ENCODE measurements at regions not wholly inside any gene's neighbourhood (a gene's known extent, or its start where the extent isn't known, plus 50 kb on each side); places are given as distances from the start of the nearest gene placed in this dataset.

DNA sequence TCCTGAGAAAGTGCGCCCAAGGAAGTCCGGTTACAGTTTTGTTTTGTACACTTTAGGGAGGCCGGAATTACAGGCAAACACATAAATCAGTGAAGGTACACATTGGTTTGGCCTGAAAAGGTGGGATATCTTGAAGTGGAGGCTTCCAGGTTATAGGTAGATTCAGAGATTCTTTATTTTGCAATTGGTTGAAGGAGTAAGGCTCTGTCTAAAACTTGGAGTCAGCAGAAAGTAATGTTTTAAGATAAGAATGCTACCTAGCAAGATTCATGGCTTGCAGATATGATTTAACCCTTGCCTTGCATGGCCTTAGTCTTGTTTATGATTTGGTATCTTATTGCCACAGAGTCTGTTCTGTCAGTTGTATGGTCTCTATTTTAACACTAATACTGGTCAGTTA lies 165.9 kb upstream of the NDUFV2 start:
- no peak for DNase-seq (ENCODE audit: low read depth in 1 of 2, low spot score in 1 of 2)
- TF ChIP-seq, protein P1, sequence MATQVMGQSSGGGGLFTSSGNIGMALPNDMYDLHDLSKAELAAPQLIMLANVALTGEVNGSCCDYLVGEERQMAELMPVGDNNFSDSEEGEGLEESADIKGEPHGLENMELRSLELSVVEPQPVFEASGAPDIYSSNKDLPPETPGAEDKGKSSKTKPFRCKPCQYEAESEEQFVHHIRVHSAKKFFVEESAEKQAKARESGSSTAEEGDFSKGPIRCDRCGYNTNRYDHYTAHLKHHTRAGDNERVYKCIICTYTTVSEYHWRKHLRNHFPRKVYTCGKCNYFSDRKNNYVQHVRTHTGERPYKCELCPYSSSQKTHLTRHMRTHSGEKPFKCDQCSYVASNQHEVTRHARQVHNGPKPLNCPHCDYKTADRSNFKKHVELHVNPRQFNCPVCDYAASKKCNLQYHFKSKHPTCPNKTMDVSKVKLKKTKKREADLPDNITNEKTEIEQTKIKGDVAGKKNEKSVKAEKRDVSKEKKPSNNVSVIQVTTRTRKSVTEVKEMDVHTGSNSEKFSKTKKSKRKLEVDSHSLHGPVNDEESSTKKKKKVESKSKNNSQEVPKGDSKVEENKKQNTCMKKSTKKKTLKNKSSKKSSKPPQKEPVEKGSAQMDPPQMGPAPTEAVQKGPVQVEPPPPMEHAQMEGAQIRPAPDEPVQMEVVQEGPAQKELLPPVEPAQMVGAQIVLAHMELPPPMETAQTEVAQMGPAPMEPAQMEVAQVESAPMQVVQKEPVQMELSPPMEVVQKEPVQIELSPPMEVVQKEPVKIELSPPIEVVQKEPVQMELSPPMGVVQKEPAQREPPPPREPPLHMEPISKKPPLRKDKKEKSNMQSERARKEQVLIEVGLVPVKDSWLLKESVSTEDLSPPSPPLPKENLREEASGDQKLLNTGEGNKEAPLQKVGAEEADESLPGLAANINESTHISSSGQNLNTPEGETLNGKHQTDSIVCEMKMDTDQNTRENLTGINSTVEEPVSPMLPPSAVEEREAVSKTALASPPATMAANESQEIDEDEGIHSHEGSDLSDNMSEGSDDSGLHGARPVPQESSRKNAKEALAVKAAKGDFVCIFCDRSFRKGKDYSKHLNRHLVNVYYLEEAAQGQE (IDR thresholded peaks at IDR 0.05; ENCODE audit: insufficient replicate concordance, low read depth): no peak
- TF ChIP-seq POLR2AphosphoS5 (IDR thresholded peaks at IDR 0.05; ENCODE audit: low read depth): no peak
- TF ChIP-seq, protein P2, sequence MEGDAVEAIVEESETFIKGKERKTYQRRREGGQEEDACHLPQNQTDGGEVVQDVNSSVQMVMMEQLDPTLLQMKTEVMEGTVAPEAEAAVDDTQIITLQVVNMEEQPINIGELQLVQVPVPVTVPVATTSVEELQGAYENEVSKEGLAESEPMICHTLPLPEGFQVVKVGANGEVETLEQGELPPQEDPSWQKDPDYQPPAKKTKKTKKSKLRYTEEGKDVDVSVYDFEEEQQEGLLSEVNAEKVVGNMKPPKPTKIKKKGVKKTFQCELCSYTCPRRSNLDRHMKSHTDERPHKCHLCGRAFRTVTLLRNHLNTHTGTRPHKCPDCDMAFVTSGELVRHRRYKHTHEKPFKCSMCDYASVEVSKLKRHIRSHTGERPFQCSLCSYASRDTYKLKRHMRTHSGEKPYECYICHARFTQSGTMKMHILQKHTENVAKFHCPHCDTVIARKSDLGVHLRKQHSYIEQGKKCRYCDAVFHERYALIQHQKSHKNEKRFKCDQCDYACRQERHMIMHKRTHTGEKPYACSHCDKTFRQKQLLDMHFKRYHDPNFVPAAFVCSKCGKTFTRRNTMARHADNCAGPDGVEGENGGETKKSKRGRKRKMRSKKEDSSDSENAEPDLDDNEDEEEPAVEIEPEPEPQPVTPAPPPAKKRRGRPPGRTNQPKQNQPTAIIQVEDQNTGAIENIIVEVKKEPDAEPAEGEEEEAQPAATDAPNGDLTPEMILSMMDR (IDR thresholded peaks at IDR 0.05; ENCODE audit: insufficient read depth, low read length): no peak
- no peak for TF ChIP-seq SPI1 (IDR thresholded peaks at IDR 0.05; ENCODE audit: borderline replicate concordance, low read depth)
- TF ChIP-seq GABPA (IDR thresholded peaks at IDR 0.05; ENCODE audit: low read depth): no peak

DNA sequence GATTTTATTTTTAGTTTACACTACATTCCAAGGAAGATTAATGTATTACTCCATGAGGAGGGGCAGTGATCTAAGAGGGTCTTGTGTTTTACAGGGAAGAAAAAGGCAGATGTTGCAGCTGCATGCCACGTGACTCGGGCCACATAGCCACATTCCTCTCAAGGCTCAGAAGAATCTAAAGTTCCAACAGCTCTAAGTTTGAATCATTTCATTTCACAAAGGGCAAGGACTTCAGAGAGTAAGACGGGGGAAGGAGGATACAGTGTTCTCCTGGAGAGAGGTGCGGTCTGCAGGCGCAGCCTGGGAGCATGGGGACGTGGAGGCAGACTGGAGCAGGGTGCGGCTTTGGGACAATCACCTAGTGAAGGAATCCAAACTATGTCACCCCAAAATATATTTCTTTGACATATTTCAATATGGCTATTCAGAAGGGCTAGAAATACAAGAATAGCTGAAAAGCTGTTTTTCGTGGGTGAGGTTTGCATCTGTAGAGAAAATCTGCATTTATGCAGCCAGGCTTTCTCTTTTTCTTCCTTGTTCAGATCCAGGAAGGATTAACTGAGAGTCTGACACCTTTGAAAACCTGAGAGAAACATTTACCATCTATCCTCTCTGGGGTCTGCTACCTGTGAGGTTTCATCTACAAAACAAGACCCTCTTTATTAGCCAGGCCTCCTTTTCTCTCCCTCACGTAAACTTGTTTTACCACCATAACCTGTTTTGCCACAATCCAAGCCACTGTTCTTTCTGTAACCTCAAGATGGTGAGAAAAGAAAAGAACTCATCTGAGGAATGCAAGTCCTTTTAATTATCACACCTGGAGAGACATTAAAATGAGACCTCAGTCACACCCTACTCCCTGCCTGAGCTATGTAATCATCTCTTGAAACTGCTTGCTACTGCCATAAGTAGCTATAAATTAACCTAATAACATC lies 165.1 kb upstream of the NDUFV2 start:
- TF ChIP-seq, protein P2 (IDR thresholded peaks at IDR 0.05; ENCODE audit: insufficient read depth, low read length): no peak
- TF ChIP-seq GABPA (IDR thresholded peaks at IDR 0.05; ENCODE audit: low read depth) (no peak), POLR2AphosphoS5 (IDR thresholded peaks at IDR 0.05; ENCODE audit: low read depth) (no peak), SPI1 (IDR thresholded peaks at IDR 0.05; ENCODE audit: borderline replicate concordance, low read depth) (no peak)
- TF ChIP-seq, protein P1 (IDR thresholded peaks at IDR 0.05; ENCODE audit: insufficient replicate concordance, low read depth): no peak
- no peak overlapping the region for H3K4me3 ChIP-seq (replicated peaks; ENCODE audit: insufficient read depth, low read length)
- H3K27ac ChIP-seq (replicated peaks): no peak overlapping the region
- DNase-seq (ENCODE audit: low read depth in 1 of 2, low spot score in 1 of 2): no peak
- H3K27me3 ChIP-seq (ENCODE audit: insufficient read depth, poor library complexity, severe bottlenecking): peaks cover 2% of the 10 kb centered on the region

More for the DNA sequence above, 165.9 kb upstream of the NDUFV2 start:
- H3K27me3 ChIP-seq (ENCODE audit: insufficient read depth, poor library complexity, severe bottlenecking): peaks cover 2% of the 10 kb centered on the region
- H3K27ac ChIP-seq (replicated peaks): no peak overlapping the region
- H3K4me3 ChIP-seq (replicated peaks; ENCODE audit: insufficient read depth, low read length): no peak overlapping the region

DNA sequence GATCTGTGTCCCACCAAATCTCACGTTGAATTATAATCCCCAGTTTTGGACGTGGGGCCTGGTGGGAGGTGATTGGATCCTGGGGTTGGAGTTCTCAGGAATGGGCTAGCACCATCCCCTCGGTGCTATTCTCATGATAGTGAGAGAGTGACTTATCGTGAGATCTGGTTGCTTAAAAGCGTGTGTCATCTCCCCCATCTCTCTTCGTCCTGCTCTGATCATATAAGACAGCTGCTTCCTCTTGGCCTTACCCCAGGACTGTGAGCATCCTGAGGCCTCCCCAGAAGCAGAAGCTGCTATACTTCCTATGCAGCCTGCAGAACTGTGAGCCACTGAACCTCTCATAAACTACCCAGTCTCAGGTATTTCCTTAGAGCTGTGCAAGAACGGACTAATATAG lies 163.7 kb upstream of the NDUFV2 start:
- no peak overlapping the region for H3K27ac ChIP-seq (replicated peaks)
- DNase-seq (ENCODE audit: low read depth in 1 of 2, low spot score in 1 of 2): peak in 1 of 2 experiments; percentile 59
- H3K4me3 ChIP-seq (replicated peaks; ENCODE audit: insufficient read depth, low read length): no peak overlapping the region
- TF ChIP-seq, protein P1 (IDR thresholded peaks at IDR 0.05; ENCODE audit: insufficient replicate concordance, low read depth): no peak
- TF ChIP-seq, protein P2 (IDR thresholded peaks at IDR 0.05; ENCODE audit: insufficient read depth, low read length): no peak
- TF ChIP-seq POLR2AphosphoS5 (IDR thresholded peaks at IDR 0.05; ENCODE audit: low read depth) (no peak), GABPA (IDR thresholded peaks at IDR 0.05; ENCODE audit: low read depth) (no peak), SPI1 (IDR thresholded peaks at IDR 0.05; ENCODE audit: borderline replicate concordance, low read depth) (no peak)
- peaks cover 2% of the 10 kb centered on the region for H3K27me3 ChIP-seq (ENCODE audit: insufficient read depth, poor library complexity, severe bottlenecking)

Measured in HL-60 (cell line).